BE2C (cell line): ENCODE measurements at regions not wholly inside any gene's neighbourhood (a gene's known extent, or its start where the extent isn't known, plus 50 kb on each side); places are given as distances from the start of the nearest gene placed in this dataset.

Source experiments
- DNase-seq: peaks from one replicate; pipeline ENCODE4 v3.0.0-alpha.2; 2020
- H3K27me3 ChIP-seq: fragments of 250-450 bp; sonication (Bioruptor Pico); 2 replicates; pipeline ENCODE4 v1.5.1; 2020; ENCODE audit warnings: mild to moderate bottlenecking
- H3K36me3 ChIP-seq: fragments of 250-450 bp; sonication (Bioruptor Pico); 2 replicates; pipeline ENCODE4 v1.5.1; 2020; ENCODE audit warnings: mild to moderate bottlenecking
- H3K4me1 ChIP-seq: fragments of 250-450 bp; sonication (Bioruptor Pico); 2 replicates; pipeline ENCODE4 v1.5.1; 2020
- H3K4me3 ChIP-seq: 2 replicates; pipeline ENCODE4 v1.5.1; 2011; ENCODE audit warnings: low read depth, low read length
- H3K9me3 ChIP-seq: fragments of 250-450 bp; sonication (Bioruptor Pico); 2 replicates; pipeline ENCODE4 v1.5.1; 2020
- TF ChIP-seq, protein P1 (sequence below): IDR thresholded peaks from 2 replicates; pipeline ENCODE4 v1.5.1; 2012; ENCODE audit warnings: mild to moderate bottlenecking, low read depth, low read length

DNA sequence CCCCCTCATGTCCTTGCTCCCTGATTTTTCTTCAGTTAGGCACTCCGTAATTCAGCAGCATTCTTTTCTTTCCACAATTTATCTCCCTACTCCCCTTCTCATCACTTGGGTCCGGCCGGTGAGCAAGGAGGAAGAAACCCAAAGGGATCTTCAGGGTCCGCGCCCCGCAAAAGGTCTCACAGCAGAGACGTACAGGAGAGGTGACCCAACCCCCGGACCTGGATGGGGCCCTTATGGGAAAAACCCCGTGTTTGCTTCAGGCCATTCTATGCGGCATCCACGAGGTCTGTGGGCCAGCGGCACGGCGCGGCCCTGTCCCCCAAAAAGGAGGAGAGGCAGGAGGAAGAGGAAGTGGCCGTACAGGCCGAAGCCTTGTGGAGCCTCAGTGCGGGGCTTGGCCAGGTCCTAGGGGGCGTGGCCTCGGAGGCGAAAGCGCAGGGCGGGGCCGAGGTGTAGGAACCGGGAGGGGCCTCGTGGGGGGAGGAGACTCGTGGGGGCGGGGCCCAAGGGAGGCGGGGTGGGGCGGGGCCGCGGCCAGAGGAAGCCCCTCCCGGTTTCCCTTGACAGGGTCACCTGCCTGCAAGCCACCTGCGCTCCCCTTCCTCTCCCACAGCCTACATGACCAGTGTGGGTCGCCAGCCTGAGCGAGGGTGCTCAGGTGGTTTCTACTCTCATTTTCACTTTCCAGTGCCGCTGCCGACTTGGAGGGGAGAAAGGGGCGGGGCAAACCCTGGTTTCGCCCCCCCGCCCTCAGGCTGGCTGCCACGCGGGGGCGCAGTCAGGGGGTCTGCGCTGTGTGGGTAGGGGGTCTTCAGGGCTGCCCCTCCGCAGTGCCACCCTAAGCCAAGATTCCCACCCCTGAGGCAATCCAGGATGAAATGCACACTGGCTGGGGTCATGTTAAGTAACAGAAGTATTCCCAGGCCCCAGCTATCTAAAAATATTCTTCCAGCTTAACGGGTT, 156.4 kb upstream of the XPO1 start:
- H3K4me3 ChIP-seq: peak overlapping the region; percentile 70
- H3K9me3 ChIP-seq: no peaks in the 10 kb centered on the region
- no peaks in the 10 kb centered on the region for H3K4me1 ChIP-seq
- H3K27me3 ChIP-seq: no peaks in the 10 kb centered on the region
- DNase-seq: peak; percentile 89
- TF ChIP-seq, protein P1, sequence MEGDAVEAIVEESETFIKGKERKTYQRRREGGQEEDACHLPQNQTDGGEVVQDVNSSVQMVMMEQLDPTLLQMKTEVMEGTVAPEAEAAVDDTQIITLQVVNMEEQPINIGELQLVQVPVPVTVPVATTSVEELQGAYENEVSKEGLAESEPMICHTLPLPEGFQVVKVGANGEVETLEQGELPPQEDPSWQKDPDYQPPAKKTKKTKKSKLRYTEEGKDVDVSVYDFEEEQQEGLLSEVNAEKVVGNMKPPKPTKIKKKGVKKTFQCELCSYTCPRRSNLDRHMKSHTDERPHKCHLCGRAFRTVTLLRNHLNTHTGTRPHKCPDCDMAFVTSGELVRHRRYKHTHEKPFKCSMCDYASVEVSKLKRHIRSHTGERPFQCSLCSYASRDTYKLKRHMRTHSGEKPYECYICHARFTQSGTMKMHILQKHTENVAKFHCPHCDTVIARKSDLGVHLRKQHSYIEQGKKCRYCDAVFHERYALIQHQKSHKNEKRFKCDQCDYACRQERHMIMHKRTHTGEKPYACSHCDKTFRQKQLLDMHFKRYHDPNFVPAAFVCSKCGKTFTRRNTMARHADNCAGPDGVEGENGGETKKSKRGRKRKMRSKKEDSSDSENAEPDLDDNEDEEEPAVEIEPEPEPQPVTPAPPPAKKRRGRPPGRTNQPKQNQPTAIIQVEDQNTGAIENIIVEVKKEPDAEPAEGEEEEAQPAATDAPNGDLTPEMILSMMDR: peak; percentile 34; the same call in 1 of the 2 replicates
- H3K36me3 ChIP-seq: no peaks in the 10 kb centered on the region

- TF ChIP-seq, protein P1: no peak
- Histone ChIP-seq H3K4me3 (no peak overlapping the region), H3K4me1 (no peaks in the 10 kb centered on the region), H3K9me3 (no peaks in the 10 kb centered on the region), H3K36me3 (no peaks in the 10 kb centered on the region), H3K27me3 (no peaks in the 10 kb centered on the region)
- no peak for DNase-seq
Measured at GRCh38 chr2:61693744-61694143, 155.6 kb upstream of the XPO1 start.

GRCh38 chr2:61690078-61690596, 152.0 kb upstream of the XPO1 start:
- Histone ChIP-seq H3K4me3 (no peak overlapping the region), H3K4me1 (no peaks in the 10 kb centered on the region), H3K27me3 (no peaks in the 10 kb centered on the region), H3K36me3 (no peaks in the 10 kb centered on the region), H3K9me3 (no peaks in the 10 kb centered on the region)
- DNase-seq: no peak
- TF ChIP-seq, protein P1: no peak

DNA sequence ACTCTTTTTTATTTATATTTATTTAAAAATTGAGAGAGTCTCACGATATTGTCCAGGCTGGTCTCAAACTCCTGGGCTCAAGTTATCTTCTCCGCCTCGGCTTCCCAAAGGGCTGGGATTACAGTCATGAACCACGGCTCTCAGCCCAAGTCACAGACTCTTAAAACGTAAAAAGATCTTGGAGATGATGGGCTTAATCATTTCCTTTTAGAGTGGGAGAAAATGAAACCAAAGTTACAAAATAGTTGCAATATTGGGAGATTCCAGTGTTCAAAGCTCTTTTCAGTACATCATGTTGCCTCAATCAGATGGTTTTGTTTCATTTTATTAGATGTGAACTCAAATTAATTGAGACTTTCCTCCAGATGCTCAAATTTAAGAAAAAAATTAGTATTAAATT, 151.4 kb upstream of the XPO1 start:
- DNase-seq: no peak
- no peaks in the 10 kb centered on the region for H3K9me3 ChIP-seq
- H3K36me3 ChIP-seq: no peaks in the 10 kb centered on the region
- H3K4me3 ChIP-seq: no peak overlapping the region
- no peaks in the 10 kb centered on the region for H3K27me3 ChIP-seq
- TF ChIP-seq, protein P1: no peak
- H3K4me1 ChIP-seq: no peaks in the 10 kb centered on the region

- Histone ChIP-seq H3K27me3 (no peaks in the 10 kb centered on the region), H3K4me3 (no peak overlapping the region), H3K36me3 (no peaks in the 10 kb centered on the region), H3K9me3 (no peaks in the 10 kb centered on the region), H3K4me1 (no peaks in the 10 kb centered on the region)
- DNase-seq: no peak
- TF ChIP-seq, protein P1: no peak
Measured at GRCh38 chr2:61688369-61689334, 150.5 kb upstream of the XPO1 start.
